ENCODE measurements at regions not wholly inside any gene's neighbourhood (a gene's known extent, or its start where the extent isn't known, plus 50 kb on each side); places are given as distances from the start of the nearest gene placed in this dataset.

DNA sequence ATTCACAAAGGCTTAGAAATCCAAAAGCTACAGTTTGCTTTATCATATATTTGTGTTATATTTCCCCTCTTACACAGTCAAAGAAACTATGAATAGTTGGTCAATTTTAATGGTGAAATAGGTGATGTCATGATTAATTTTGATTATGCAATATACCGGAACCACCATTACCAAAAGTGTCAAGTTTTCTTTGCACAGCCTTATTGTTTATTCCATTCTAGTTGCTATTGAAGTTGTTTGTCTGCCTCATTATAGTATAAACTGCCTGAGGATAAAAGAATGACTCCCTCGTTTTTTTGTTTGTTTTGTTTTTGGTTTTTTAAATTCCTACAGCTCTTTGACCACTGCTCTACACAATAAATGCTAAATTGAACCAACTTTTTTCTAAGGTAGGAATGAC is 690.6 kb upstream of the ZP4 start:
- no peak overlapping the region for H3K27ac ChIP-seq (ENCODE audit: low read depth, low read length)
- no peak overlapping the region for H3K4me3 ChIP-seq (ENCODE audit: insufficient read depth, low read length, poor library complexity, severe bottlenecking)
- H3K9ac ChIP-seq (ENCODE audit: low read length): no peak overlapping the region
- H3K9me3 ChIP-seq (ENCODE audit: insufficient read depth, low read length): no peaks in the 10 kb centered on the region
- no peak overlapping the region for H2AFZ ChIP-seq (ENCODE audit: low read depth, low read length, severe bottlenecking)
- no peaks in the 10 kb centered on the region for H3K79me2 ChIP-seq (ENCODE audit: insufficient read depth, low read length)
- TF ChIP-seq, protein P1, sequence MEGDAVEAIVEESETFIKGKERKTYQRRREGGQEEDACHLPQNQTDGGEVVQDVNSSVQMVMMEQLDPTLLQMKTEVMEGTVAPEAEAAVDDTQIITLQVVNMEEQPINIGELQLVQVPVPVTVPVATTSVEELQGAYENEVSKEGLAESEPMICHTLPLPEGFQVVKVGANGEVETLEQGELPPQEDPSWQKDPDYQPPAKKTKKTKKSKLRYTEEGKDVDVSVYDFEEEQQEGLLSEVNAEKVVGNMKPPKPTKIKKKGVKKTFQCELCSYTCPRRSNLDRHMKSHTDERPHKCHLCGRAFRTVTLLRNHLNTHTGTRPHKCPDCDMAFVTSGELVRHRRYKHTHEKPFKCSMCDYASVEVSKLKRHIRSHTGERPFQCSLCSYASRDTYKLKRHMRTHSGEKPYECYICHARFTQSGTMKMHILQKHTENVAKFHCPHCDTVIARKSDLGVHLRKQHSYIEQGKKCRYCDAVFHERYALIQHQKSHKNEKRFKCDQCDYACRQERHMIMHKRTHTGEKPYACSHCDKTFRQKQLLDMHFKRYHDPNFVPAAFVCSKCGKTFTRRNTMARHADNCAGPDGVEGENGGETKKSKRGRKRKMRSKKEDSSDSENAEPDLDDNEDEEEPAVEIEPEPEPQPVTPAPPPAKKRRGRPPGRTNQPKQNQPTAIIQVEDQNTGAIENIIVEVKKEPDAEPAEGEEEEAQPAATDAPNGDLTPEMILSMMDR (IDR thresholded peaks at IDR 0.05; ENCODE audit: insufficient read depth, low read length, poor library complexity, severe bottlenecking): no peak
- no peak for TF ChIP-seq EZH2phosphoT487 (conservative IDR thresholded peaks at IDR 0.05; ENCODE audit: low read length)
- no peaks in the 10 kb centered on the region for H3F3A ChIP-seq (ENCODE audit: insufficient read depth)
- no peaks in the 10 kb centered on the region for H3K9me2 ChIP-seq (replicated peaks; ENCODE audit: insufficient read depth, low read length)
- no peaks in the 10 kb centered on the region for H3K27me3 ChIP-seq (ENCODE audit: low read length)
- H3K4me2 ChIP-seq (ENCODE audit: low read depth, low read length, poor library complexity, severe bottlenecking): no peak overlapping the region
- no peaks in the 10 kb centered on the region for H3K36me3 ChIP-seq (ENCODE audit: low read length)
- no peaks in the 10 kb centered on the region for H4K20me1 ChIP-seq (ENCODE audit: low read depth, low read length)

DNA sequence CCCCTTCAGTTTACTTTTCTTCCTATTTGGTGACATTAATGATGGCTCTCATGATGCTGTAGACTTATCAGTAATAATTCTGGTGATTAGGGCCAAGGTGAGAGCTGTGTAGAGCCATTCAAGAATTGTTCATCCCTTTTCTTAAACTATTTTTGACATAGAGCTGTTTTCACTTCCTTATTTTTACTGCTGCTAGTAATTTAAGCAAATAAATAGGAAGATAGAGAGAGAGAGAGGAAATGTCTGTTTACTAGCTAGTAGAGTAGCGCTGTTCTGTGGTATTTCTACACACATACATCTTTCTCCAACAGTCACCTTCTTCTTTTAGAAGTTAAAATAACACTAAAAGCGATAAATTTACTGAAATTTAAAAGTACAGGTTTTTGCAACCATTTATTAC is 678.0 kb upstream of the ZP4 start:
- Histone ChIP-seq H3F3A (ENCODE audit: insufficient read depth) (no peaks in the 10 kb centered on the region), H4K20me1 (ENCODE audit: low read depth, low read length) (no peaks in the 10 kb centered on the region), H3K79me2 (ENCODE audit: insufficient read depth, low read length) (no peaks in the 10 kb centered on the region), H3K27ac (ENCODE audit: low read depth, low read length) (no peak overlapping the region), H3K4me3 (ENCODE audit: insufficient read depth, low read length, poor library complexity, severe bottlenecking) (no peak overlapping the region), H3K9ac (ENCODE audit: low read length) (no peak overlapping the region), H3K9me2 (replicated peaks; ENCODE audit: insufficient read depth, low read length) (no peaks in the 10 kb centered on the region), H2AFZ (ENCODE audit: low read depth, low read length, severe bottlenecking) (no peak overlapping the region), H3K9me3 (ENCODE audit: insufficient read depth, low read length) (no peaks in the 10 kb centered on the region), H3K4me2 (ENCODE audit: low read depth, low read length, poor library complexity, severe bottlenecking) (no peak overlapping the region), H3K27me3 (ENCODE audit: low read length) (no peaks in the 10 kb centered on the region), H3K36me3 (ENCODE audit: low read length) (no peaks in the 10 kb centered on the region)
- TF ChIP-seq EZH2phosphoT487 (conservative IDR thresholded peaks at IDR 0.05; ENCODE audit: low read length): no peak
- TF ChIP-seq, protein P1 (IDR thresholded peaks at IDR 0.05; ENCODE audit: insufficient read depth, low read length, poor library complexity, severe bottlenecking): no peak

DNA sequence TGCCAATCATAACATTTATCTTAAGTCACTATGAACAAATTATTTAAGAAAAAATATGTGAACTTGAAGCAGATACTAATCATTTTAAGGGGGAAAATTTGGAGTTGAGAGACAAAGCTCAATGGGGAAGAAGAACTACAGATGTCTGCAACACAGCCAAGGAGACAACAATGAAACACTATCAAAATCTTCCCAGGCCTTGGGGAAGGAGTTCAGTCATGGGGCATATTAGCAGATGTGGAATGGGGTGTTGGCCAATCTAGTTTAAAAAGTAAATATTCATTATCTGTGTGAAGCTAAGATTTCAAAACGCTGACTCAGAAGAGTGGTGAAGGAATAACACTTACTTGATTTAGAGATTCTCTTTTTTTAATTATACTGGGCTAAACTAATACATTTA is 671.6 kb upstream of the ZP4 start:
- Histone ChIP-seq H3K9ac (ENCODE audit: low read length) (no peak overlapping the region), H3K27ac (ENCODE audit: low read depth, low read length) (no peak overlapping the region), H3K4me2 (ENCODE audit: low read depth, low read length, poor library complexity, severe bottlenecking) (no peak overlapping the region), H3K9me3 (ENCODE audit: insufficient read depth, low read length) (no peaks in the 10 kb centered on the region), H3K36me3 (ENCODE audit: low read length) (no peaks in the 10 kb centered on the region), H3F3A (ENCODE audit: insufficient read depth) (no peaks in the 10 kb centered on the region), H3K79me2 (ENCODE audit: insufficient read depth, low read length) (no peaks in the 10 kb centered on the region), H2AFZ (ENCODE audit: low read depth, low read length, severe bottlenecking) (no peak overlapping the region), H3K27me3 (ENCODE audit: low read length) (no peaks in the 10 kb centered on the region), H3K9me2 (replicated peaks; ENCODE audit: insufficient read depth, low read length) (no peaks in the 10 kb centered on the region), H3K4me3 (ENCODE audit: insufficient read depth, low read length, poor library complexity, severe bottlenecking) (no peak overlapping the region), H4K20me1 (ENCODE audit: low read depth, low read length) (no peaks in the 10 kb centered on the region)
- TF ChIP-seq EZH2phosphoT487 (conservative IDR thresholded peaks at IDR 0.05; ENCODE audit: low read length): no peak
- TF ChIP-seq, protein P1 (IDR thresholded peaks at IDR 0.05; ENCODE audit: insufficient read depth, low read length, poor library complexity, severe bottlenecking): no peak

DNA sequence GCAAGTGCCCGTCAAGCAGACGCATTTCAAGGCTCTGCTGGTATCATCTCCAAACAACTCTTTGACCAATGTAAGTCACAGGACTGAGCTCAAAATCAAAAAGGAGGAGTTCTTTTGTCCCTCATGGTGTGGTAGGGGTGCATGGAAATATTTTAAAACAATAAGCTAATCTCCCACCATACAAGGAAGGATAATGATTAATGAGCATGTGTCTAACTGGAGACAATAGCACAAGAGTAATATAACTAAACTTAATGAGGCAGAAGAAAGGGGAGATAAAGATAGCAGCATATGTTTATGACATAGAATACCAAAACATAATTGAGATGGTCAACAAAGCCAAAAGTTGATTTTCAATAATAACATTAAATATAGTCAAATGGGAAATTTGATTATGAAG is 668.0 kb upstream of the ZP4 start:
- no peaks in the 10 kb centered on the region for H3K9me2 ChIP-seq (replicated peaks; ENCODE audit: insufficient read depth, low read length)
- no peaks in the 10 kb centered on the region for H3K79me2 ChIP-seq (ENCODE audit: insufficient read depth, low read length)
- H3K9me3 ChIP-seq (ENCODE audit: insufficient read depth, low read length): no peaks in the 10 kb centered on the region
- no peak overlapping the region for H3K4me3 ChIP-seq (ENCODE audit: insufficient read depth, low read length, poor library complexity, severe bottlenecking)
- no peaks in the 10 kb centered on the region for H4K20me1 ChIP-seq (ENCODE audit: low read depth, low read length)
- no peaks in the 10 kb centered on the region for H3K36me3 ChIP-seq (ENCODE audit: low read length)
- H3K27ac ChIP-seq (ENCODE audit: low read depth, low read length): no peak overlapping the region
- no peak for TF ChIP-seq EZH2phosphoT487 (conservative IDR thresholded peaks at IDR 0.05; ENCODE audit: low read length)
- TF ChIP-seq, protein P1 (IDR thresholded peaks at IDR 0.05; ENCODE audit: insufficient read depth, low read length, poor library complexity, severe bottlenecking): no peak
- no peaks in the 10 kb centered on the region for H3K27me3 ChIP-seq (ENCODE audit: low read length)
- H3K4me2 ChIP-seq (ENCODE audit: low read depth, low read length, poor library complexity, severe bottlenecking): no peak overlapping the region
- H3K9ac ChIP-seq (ENCODE audit: low read length): no peak overlapping the region
- no peak overlapping the region for H2AFZ ChIP-seq (ENCODE audit: low read depth, low read length, severe bottlenecking)
- no peaks in the 10 kb centered on the region for H3F3A ChIP-seq (ENCODE audit: insufficient read depth)
